Smooth muscle cell (in vitro differentiated cells): ENCODE measurements at regions not wholly inside any gene's neighbourhood (a gene's known extent, or its start where the extent isn't known, plus 50 kb on each side); places are given as distances from the start of the nearest gene placed in this dataset.

Source experiments
- DNase-seq: peaks from one replicate; lab custom pipeline; 2025; ENCODE audit not compliant: unreplicated experiment; lab: John Stamatoyannopoulos, UW
- H2AFZ ChIP-seq: fragments of 200-600 bp; sonication (generic); 2 replicates; pipeline ENCODE4 v1.6.0; 2016; ENCODE audit warnings: antibody characterized with exemption, low read depth, mild to moderate bottlenecking
- H3F3A ChIP-seq: fragments of 200-600 bp; sonication (generic); 2 replicates; pipeline ENCODE4 v1.6.0; 2017; ENCODE audit warnings: antibody characterized with exemption, low read depth
- H3K27ac ChIP-seq: fragments of 200-600 bp; sonication (generic); 2 replicates; pipeline ENCODE4 v1.5.1; 2016; ENCODE audit warnings: low read depth, mild to moderate bottlenecking
- H3K27me3 ChIP-seq: fragments of 200-600 bp; sonication (generic); 2 replicates; pipeline ENCODE4 v1.6.1; 2016; ENCODE audit warnings: low read depth, mild to moderate bottlenecking
- H3K36me3 ChIP-seq: fragments of 200-600 bp; sonication (generic); 2 replicates; pipeline ENCODE4 v1.5.1; 2016; ENCODE audit warnings: low read depth
- H3K4me1 ChIP-seq: fragments of 200-600 bp; sonication (generic); 2 replicates; pipeline ENCODE4 v1.5.1; 2016; ENCODE audit warnings: low read depth
- H3K4me2 ChIP-seq: fragments of 200-600 bp; sonication (generic); 2 replicates; pipeline ENCODE4 v1.6.0; 2016; ENCODE audit warnings: mild to moderate bottlenecking
- H3K4me3 ChIP-seq: fragments of 200-600 bp; sonication (generic); 2 replicates; pipeline ENCODE4 v1.5.1; 2016; ENCODE audit warnings: mild to moderate bottlenecking
- H3K79me2 ChIP-seq: fragments of 200-600 bp; sonication (generic); 2 replicates; pipeline ENCODE4 v1.6.0; 2016; ENCODE audit warnings: low read depth, mild to moderate bottlenecking
- H3K9ac ChIP-seq: fragments of 200-600 bp; sonication (generic); 2 replicates; pipeline ENCODE4 v1.6.0; 2016; ENCODE audit warnings: low read depth
- H3K9me3 ChIP-seq: fragments of 200-600 bp; sonication (generic); replicated peaks from 2 replicates; pipeline ENCODE4 v1.5.1; 2016; ENCODE audit warnings: low read depth
- H4K20me1 ChIP-seq: fragments of 200-600 bp; sonication (generic); 2 replicates; pipeline ENCODE4 v1.6.0; 2016; ENCODE audit warnings: low read depth
- WGBS: methylation state at CpG from one replicate; pipeline ENCODE4 v1.1.7; 2016; ENCODE audit warnings: low lambda C conversion rate; 5-methylcytosine and 5-hydroxymethylcytosine counted together
- TF ChIP-seq, protein P1 (sequence below): fragments of 200-600 bp; sonication (generic); IDR thresholded peaks from 2 replicates; pipeline ENCODE4 v1.5.1; 2017; ENCODE audit warnings: borderline replicate concordance, mild to moderate bottlenecking, antibody characterized with exemption; ENCODE audit not compliant: insufficient read depth, poor library complexity, severe bottlenecking

DNA sequence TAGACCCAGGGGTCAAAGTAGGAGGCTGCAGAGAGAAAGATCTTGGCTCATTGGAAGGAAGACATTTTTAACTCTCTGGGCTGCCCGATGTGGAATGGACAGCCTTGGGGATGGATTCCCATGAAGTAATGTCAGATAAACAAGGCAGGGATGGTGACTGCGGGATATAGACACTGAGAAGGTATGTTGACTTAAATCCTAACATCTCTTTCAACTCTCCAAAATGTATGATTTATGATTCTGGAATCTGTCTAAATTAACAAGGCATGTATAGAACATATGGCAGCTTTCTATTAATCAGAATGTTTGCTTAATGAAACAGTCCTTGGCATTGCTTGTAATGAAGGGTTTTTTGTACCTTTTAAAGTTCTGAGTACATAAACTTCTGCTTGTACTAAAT is 56.1 kb upstream of the VSTM5 start:
- Histone ChIP-seq H4K20me1 (no peaks in the 10 kb centered on the region), H3K36me3 (no peaks in the 10 kb centered on the region), H3K9ac (no peak overlapping the region), H3K27ac (no peak overlapping the region), H3K79me2 (no peaks in the 10 kb centered on the region), H3K9me3 (no peaks in the 10 kb centered on the region), H3F3A (no peaks in the 10 kb centered on the region), H3K27me3 (no peaks in the 10 kb centered on the region), H2AFZ (no peak overlapping the region), H3K4me1 (no peaks in the 10 kb centered on the region), H3K4me3 (no peak overlapping the region), H3K4me2 (no peak overlapping the region)
- TF ChIP-seq, protein P1, sequence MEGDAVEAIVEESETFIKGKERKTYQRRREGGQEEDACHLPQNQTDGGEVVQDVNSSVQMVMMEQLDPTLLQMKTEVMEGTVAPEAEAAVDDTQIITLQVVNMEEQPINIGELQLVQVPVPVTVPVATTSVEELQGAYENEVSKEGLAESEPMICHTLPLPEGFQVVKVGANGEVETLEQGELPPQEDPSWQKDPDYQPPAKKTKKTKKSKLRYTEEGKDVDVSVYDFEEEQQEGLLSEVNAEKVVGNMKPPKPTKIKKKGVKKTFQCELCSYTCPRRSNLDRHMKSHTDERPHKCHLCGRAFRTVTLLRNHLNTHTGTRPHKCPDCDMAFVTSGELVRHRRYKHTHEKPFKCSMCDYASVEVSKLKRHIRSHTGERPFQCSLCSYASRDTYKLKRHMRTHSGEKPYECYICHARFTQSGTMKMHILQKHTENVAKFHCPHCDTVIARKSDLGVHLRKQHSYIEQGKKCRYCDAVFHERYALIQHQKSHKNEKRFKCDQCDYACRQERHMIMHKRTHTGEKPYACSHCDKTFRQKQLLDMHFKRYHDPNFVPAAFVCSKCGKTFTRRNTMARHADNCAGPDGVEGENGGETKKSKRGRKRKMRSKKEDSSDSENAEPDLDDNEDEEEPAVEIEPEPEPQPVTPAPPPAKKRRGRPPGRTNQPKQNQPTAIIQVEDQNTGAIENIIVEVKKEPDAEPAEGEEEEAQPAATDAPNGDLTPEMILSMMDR = no peak
- DNase-seq = no peak
- WGBS = 71% methylated on average over 2 of the region's 2 CpGs

DNA sequence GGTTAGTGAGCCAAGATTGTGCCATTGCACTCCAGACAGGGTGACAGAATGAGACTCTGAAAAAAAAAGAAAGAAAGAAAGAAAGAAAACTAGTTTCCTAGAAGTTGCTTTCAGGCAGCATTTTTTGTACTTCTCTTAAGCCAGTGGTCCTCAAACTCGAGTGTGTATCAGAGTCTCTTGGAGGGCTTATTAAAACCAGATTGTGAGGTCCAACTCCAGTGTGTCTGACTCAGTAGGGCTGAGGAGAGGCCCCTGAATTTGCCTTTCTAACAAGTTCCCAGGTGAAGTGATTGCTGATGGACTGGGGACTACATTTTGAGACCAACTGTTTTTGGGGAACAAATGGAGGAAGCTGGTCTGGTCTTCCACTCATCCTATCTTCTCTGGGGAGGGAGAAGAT is 57.5 kb upstream of the VSTM5 start:
- 61% methylated on average over 1 of the region's 1 CpG for WGBS
- Histone ChIP-seq H3K4me2 (no peak overlapping the region), H2AFZ (no peak overlapping the region), H3K36me3 (no peaks in the 10 kb centered on the region), H3K9ac (no peak overlapping the region), H3K79me2 (no peaks in the 10 kb centered on the region), H3F3A (no peaks in the 10 kb centered on the region), H3K27me3 (no peaks in the 10 kb centered on the region), H4K20me1 (no peaks in the 10 kb centered on the region), H3K9me3 (no peaks in the 10 kb centered on the region), H3K27ac (no peak overlapping the region), H3K4me1 (no peaks in the 10 kb centered on the region), H3K4me3 (no peak overlapping the region)
- DNase-seq = no peak
- TF ChIP-seq, protein P1 = no peak

DNA sequence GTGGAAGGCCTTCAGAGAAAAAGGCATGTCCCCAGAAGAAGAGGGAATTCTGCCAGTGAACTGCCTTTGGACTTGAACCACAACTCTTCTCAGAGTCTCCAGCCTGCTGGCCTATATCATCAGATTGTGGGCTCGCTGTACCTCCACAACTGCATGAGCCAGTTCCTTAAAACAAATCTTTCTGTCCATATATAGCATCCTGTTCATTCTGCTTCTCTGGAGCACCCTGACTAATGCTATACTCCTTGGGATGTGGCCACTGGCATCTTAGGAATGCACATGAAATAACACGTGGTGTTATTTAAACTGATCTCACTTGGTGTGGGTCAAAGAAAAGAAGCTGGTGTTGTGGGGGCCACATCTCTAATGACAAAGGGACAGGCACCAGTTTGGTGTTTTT is 58.3 kb upstream of the VSTM5 start:
- no peaks in the 10 kb centered on the region for H3F3A ChIP-seq
- H3K27me3 ChIP-seq = no peaks in the 10 kb centered on the region
- H4K20me1 ChIP-seq = no peaks in the 10 kb centered on the region
- H3K79me2 ChIP-seq = no peaks in the 10 kb centered on the region
- no peak overlapping the region for H3K4me3 ChIP-seq
- H3K9ac ChIP-seq = no peak overlapping the region
- TF ChIP-seq, protein P1 = no peak
- no peaks in the 10 kb centered on the region for H3K36me3 ChIP-seq
- no peak overlapping the region for H3K27ac ChIP-seq
- WGBS = 17% methylated on average over 2 of the region's 2 CpGs
- peak overlapping the region; percentile 29 for H3K4me2 ChIP-seq
- no peak overlapping the region for H2AFZ ChIP-seq
- no peaks in the 10 kb centered on the region for H3K9me3 ChIP-seq
- H3K4me1 ChIP-seq = no peaks in the 10 kb centered on the region
- DNase-seq = no peak

DNA sequence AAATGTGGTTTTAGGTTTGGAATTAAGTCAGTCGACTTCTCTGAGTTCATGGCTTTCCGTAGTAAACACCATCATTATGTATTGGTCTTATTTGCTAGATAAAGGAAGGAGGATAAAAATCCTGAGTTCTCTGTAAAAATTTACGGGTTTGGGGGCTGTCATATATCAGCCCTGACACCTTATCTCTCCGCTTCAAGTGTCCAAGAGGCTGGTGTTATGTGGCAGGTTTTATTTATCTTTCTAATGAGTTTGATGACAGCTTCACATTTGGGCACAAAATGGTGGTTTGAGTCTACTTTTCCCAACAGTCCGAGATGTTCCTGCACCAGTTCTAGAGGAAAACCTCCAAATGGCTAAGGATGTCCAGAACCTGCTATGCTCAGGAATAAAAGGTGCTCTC is 67.3 kb upstream of the VSTM5 start:
- H3K79me2 ChIP-seq = no peaks in the 10 kb centered on the region
- H3K4me3 ChIP-seq = no peak overlapping the region
- H3F3A ChIP-seq = no peaks in the 10 kb centered on the region
- no peak for DNase-seq
- no peaks in the 10 kb centered on the region for H3K36me3 ChIP-seq
- H3K4me1 ChIP-seq = no peaks in the 10 kb centered on the region
- WGBS = 68% methylated on average over 5 of the region's 5 CpGs
- no peaks in the 10 kb centered on the region for H3K9me3 ChIP-seq
- no peaks in the 10 kb centered on the region for H4K20me1 ChIP-seq
- no peak overlapping the region for H3K27ac ChIP-seq
- no peaks in the 10 kb centered on the region for H3K27me3 ChIP-seq
- H3K9ac ChIP-seq = no peak overlapping the region
- no peak overlapping the region for H2AFZ ChIP-seq
- H3K4me2 ChIP-seq = no peak overlapping the region
- TF ChIP-seq, protein P1 = no peak
